HUES48 (cell line): ENCODE measurements at regions not wholly inside any gene's neighbourhood (a gene's known extent, or its start where the extent isn't known, plus 50 kb on each side); places are given as distances from the start of the nearest gene placed in this dataset.
"Not testable (repeated sequence)": the region's sequence is repeated elsewhere in the genome, so short reads cannot be mapped to it uniquely, and the experiment has no call there.

ENCODE experiments used
- H3K27ac ChIP-seq: one replicate; pipeline ENCODE4 v1.7.0; 2013; ENCODE audit warnings: low read depth, low read length, inconsistent platforms
- H3K27me3 ChIP-seq: 2 replicates; pipeline ENCODE4 v1.6.1; 2013; ENCODE audit warnings: mild to moderate bottlenecking, low read length; ENCODE audit not compliant: control insufficient read depth, insufficient read depth
- H3K36me3 ChIP-seq: 2 replicates; pipeline ENCODE4 v1.6.1; 2013; ENCODE audit warnings: low read length; ENCODE audit not compliant: control insufficient read depth, insufficient read depth
- H3K4me1 ChIP-seq: 2 replicates; pipeline ENCODE4 v1.6.1; 2013; ENCODE audit warnings: mild to moderate bottlenecking, low read length; ENCODE audit not compliant: control insufficient read depth, insufficient read depth
- H3K4me3 ChIP-seq: 2 replicates; pipeline ENCODE4 v1.5.1; 2013; ENCODE audit warnings: mild to moderate bottlenecking, low read depth, low read length
- H3K9ac ChIP-seq: 2 replicates; pipeline ENCODE4 v1.6.1; 2013; ENCODE audit warnings: mild to moderate bottlenecking, low read depth, low read length, moderate library complexity
- H3K9me3 ChIP-seq: 2 replicates; pipeline ENCODE4 v1.6.1; 2013; ENCODE audit warnings: low read length; ENCODE audit not compliant: control insufficient read depth, insufficient read depth

- Histone ChIP-seq H3K9me3 (no peaks in the 10 kb centered on the region), H3K27me3 (no peaks in the 10 kb centered on the region), H3K36me3 (no peaks in the 10 kb centered on the region), H3K4me1 (peaks cover 9% of the 10 kb centered on the region), H3K4me3 (no peak overlapping the region), H3K27ac (no peak overlapping the region), H3K9ac (no peak overlapping the region)
These were observed 92.9 kb upstream of the NEGR1 start for GRCh38 chr1:72375226-72375625.

GRCh38 chr1:72371259-72372035 is 89.1 kb upstream of the NEGR1 start:
- Histone ChIP-seq H3K9ac (no peak overlapping the region), H3K4me3 (no peak overlapping the region), H3K27me3 (no peaks in the 10 kb centered on the region), H3K36me3 (no peaks in the 10 kb centered on the region), H3K9me3 (no peaks in the 10 kb centered on the region), H3K27ac (no peak overlapping the region), H3K4me1 (peaks cover 9% of the 10 kb centered on the region)

DNA sequence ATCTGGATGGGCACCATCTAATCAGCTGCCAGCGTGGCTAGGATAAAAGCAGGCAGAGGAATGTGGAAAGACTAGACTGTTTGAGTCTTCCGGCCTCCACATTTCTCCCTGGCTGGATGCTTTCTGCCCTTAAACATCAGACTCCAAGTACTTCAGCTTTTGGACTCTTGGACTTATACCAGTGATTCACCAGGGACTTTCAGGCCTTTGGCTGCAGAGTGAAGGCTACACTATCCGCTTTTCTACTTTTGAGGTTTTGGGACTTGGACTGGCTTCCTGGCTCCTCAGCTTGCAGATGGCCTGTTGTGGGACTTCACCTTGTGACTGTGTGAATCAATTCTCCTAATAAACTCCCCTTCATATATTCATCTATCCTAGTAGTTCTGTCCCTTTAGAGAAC is 88.5 kb upstream of the NEGR1 start:
- H3K4me1 ChIP-seq = not testable (repeated sequence)

DNA sequence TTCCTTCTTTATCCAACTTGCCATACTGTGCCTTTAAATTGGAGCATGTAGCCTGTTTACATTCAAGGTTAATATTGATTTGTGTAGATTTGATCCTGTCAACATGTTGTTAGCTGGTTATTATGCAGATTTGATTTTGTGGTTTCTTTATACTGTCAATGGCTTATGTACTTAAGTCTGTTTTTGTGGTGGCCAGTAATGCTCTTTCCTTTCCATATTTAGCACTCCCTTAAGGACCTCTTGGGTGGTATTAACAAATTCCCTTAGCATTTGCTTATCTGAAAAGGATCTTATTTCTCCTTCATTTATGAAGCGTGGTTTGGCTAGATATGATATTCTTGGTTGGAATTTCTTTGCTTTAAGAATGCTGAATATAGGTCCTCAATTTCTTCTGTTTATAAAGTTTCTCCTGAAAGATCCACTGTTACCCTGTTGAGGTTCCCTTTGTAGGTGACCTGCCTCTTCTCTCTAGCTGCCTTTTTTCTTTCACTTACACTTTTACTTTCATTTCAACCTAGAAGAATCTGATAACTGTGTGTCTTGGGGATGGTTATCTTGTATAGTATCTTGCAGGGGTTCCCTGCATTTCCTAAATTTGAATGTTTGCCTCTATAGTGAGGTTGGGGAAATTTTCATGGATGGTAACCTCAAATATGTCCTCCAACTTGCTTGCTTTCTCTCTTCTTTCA is 86.9 kb upstream of the NEGR1 start:
- no peak overlapping the region for H3K9ac ChIP-seq
- no peaks in the 10 kb centered on the region for H3K9me3 ChIP-seq
- H3K27me3 ChIP-seq = no peaks in the 10 kb centered on the region
- no peak overlapping the region for H3K4me3 ChIP-seq
- H3K4me1 ChIP-seq = peaks cover 9% of the 10 kb centered on the region
- H3K27ac ChIP-seq = no peak overlapping the region
- H3K36me3 ChIP-seq = no peaks in the 10 kb centered on the region

More for the DNA sequence above, 88.5 kb upstream of the NEGR1 start:
- not testable (repeated sequence) for H3K27ac ChIP-seq, H3K9ac ChIP-seq, H3K9me3 ChIP-seq, H3K27me3 ChIP-seq, H3K4me3 ChIP-seq, H3K36me3 ChIP-seq

DNA sequence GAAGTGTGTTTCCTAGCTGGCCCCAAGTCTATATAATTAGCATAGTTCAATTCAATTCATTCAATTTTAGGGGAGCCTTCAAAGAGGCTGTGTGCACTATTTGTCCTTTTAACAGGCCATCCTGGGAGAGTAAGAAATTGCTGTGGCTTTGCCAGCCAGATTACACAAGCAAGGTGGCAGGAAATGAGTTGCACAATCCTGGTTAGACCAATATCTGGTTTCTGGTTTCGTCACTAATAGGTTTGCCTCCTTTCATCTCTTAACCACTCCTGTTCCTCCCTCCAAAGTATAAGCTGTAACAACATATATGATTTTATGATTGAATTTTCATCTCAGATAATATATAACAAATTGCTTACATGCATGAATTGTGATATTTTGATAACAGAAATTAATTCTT is 84.1 kb upstream of the NEGR1 start:
- H3K27me3 ChIP-seq = no peaks in the 10 kb centered on the region
- peaks cover 4% of the 10 kb centered on the region; the same call in 1 of the 2 replicates for H3K4me1 ChIP-seq
- H3K27ac ChIP-seq = no peak overlapping the region
- no peaks in the 10 kb centered on the region for H3K9me3 ChIP-seq
- no peak overlapping the region for H3K4me3 ChIP-seq
- no peak overlapping the region for H3K9ac ChIP-seq
- H3K36me3 ChIP-seq = no peaks in the 10 kb centered on the region

DNA sequence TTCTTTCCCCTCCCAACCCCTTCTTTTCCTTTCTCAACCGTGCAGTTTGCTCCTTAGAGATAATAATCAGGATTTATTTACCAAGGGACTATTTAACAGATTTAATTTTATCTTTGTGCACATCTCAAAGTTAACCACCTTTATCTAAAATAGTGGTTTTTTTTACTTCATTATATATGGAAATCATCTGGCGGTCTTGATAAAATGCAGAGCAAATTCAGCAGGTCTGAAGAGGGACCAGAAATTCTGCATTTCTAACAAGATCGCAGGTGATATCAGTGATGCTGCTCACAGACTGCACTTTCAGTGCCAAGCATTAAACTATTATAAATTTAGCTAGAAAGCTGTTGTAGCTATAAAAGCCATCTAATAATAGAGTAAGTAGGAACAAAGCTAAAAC is 83.4 kb upstream of the NEGR1 start:
- H3K4me1 ChIP-seq = no peaks in the 10 kb centered on the region
- no peaks in the 10 kb centered on the region for H3K9me3 ChIP-seq
- no peaks in the 10 kb centered on the region for H3K36me3 ChIP-seq
- no peak overlapping the region for H3K9ac ChIP-seq
- H3K27me3 ChIP-seq = no peaks in the 10 kb centered on the region
- H3K27ac ChIP-seq = no peak overlapping the region
- H3K4me3 ChIP-seq = no peak overlapping the region

GRCh38 chr1:72362538-72362937 is 80.2 kb upstream of the NEGR1 start:
- H3K4me1 ChIP-seq = no peaks in the 10 kb centered on the region
- H3K9me3 ChIP-seq = no peaks in the 10 kb centered on the region
- no peak overlapping the region for H3K4me3 ChIP-seq
- no peaks in the 10 kb centered on the region for H3K36me3 ChIP-seq
- no peak overlapping the region for H3K27ac ChIP-seq
- H3K27me3 ChIP-seq = no peaks in the 10 kb centered on the region
- no peak overlapping the region for H3K9ac ChIP-seq

DNA sequence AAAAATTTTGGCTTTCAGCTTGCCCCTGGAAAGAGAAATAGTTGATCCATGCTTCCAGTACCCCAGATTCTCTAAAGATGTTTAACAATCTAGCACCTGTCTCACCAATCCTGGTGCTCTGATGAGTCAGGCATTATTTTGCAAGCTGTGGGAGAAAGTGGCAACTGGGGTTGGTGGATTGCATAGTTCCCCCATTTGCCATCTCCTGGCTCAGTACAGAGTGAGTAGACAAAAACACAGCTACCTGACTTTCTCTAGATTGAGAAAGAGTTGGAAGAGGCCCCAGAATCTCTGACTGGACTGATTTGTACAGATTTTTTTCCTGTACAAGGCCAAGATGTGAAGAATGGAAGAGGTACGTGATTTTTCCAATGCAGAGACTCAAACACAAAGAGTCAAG is 75.1 kb upstream of the NEGR1 start:
- no peaks in the 10 kb centered on the region for H3K27me3 ChIP-seq
- no peak overlapping the region for H3K4me3 ChIP-seq
- no peak overlapping the region for H3K9ac ChIP-seq
- H3K9me3 ChIP-seq = no peaks in the 10 kb centered on the region
- no peaks in the 10 kb centered on the region for H3K4me1 ChIP-seq
- H3K27ac ChIP-seq = no peak overlapping the region
- no peaks in the 10 kb centered on the region for H3K36me3 ChIP-seq

DNA sequence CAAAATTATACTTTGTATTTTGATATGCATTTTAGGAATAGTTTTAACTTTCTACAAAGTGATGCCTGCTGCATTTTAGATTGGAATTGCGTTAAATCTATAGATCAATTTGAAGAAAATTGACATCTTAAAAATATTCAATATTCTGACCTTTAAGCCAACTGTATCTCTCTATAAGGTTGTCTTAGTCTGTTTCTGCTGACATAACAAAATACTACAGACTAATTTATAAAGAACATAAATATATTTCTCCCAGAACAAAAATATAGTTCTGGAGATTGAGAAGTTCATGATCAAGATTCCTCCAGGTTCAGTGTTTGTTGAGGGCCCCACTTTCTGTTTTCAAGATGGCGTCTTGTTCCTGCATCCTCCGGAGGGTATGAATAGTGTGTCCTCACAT is 73.6 kb upstream of the NEGR1 start:
- H3K4me3 ChIP-seq = no peak overlapping the region
- H3K9me3 ChIP-seq = no peaks in the 10 kb centered on the region
- no peak overlapping the region for H3K27ac ChIP-seq
- no peaks in the 10 kb centered on the region for H3K27me3 ChIP-seq
- H3K9ac ChIP-seq = no peak overlapping the region
- H3K4me1 ChIP-seq = no peaks in the 10 kb centered on the region
- H3K36me3 ChIP-seq = no peaks in the 10 kb centered on the region

DNA sequence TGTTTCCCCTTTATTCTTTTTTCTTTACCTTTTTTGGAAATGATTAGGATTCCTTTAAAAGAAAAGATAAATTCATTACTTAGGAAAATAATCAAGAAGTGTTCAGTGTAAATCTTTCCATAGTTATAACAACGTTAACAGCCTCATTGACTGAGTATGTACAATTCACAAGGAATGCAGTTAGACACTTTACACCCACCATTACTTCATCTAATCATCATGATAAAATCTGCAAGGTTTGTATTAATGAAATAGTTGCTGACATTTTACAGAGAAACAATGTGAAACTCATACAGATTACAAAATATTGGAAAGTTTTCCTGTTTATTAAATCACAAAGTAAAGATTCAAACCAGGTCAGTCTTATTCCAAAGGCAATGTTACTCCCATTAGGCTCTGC is 59.3 kb upstream of the NEGR1 start:
- Histone ChIP-seq H3K36me3 (no peaks in the 10 kb centered on the region), H3K27ac (no peak overlapping the region), H3K4me3 (no peak overlapping the region), H3K9ac (no peak overlapping the region), H3K9me3 (no peaks in the 10 kb centered on the region), H3K4me1 (no peaks in the 10 kb centered on the region), H3K27me3 (no peaks in the 10 kb centered on the region)

DNA sequence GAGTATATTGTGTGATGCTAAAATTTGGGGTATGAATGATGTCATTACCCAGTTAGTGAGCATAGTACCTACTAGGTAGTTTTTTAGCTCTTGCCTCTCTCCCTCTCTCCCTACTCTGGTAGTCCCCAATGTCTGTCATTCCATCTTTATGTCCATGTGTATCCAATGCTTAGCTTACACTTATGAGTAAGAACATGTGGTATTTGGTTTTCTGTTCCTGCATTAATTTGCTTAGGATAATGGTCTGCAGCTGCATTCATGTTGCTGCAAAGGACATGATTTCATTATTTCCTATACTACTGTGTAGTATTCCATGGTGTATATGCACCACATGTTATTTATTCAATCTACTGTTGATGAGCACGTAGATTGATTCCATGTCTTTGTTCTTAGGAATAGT is 54.4 kb upstream of the NEGR1 start:
- no peaks in the 10 kb centered on the region for H3K9me3 ChIP-seq
- no peaks in the 10 kb centered on the region for H3K36me3 ChIP-seq
- H3K9ac ChIP-seq = no peak overlapping the region
- no peaks in the 10 kb centered on the region for H3K27me3 ChIP-seq
- H3K27ac ChIP-seq = no peak overlapping the region
- no peak overlapping the region for H3K4me3 ChIP-seq
- no peaks in the 10 kb centered on the region for H3K4me1 ChIP-seq
